HG02642 (cell line): ENCODE measurements at regions not wholly inside any gene's neighbourhood (a gene's known extent, or its start where the extent isn't known, plus 50 kb on each side); places are given as distances from the start of the nearest gene placed in this dataset.
"Not testable (repeated sequence)": the region's sequence is repeated elsewhere in the genome, so short reads cannot be mapped to it uniquely, and the experiment has no call there.

Source experiments
- ATAC-seq: cut with Tn5 transposase; IDR thresholded peaks from one replicate; pipeline ENCODE4 v1.9.1; 2021; ENCODE audit warnings: mild to moderate bottlenecking; ENCODE audit not compliant: unreplicated experiment, poor library complexity

- no peak for ATAC-seq
Measured at GRCh38 chr12:82620917-82621316, 65.8 kb upstream of the TMTC2 start.

GRCh38 chr12:82625523-82625922, 61.2 kb upstream of the TMTC2 start:
- no peak for ATAC-seq

GRCh38 chr12:82627799-82628198, 58.9 kb upstream of the TMTC2 start:
- peak; percentile 53 for ATAC-seq

- ATAC-seq = not testable (repeated sequence)
Measured at GRCh38 chr12:82634495-82635258, 52.0 kb upstream of the TMTC2 start.

- ATAC-seq = no peak
Measured at GRCh38 chr12:82635263-82635662, 51.4 kb upstream of the TMTC2 start.
